Activated T-cell treated with anti-CD3 and anti-CD28 coated beads, Interleukin-2, amount 50 U/mL, for 4 hours (primary cell): ENCODE measurements at regions not wholly inside any gene's neighbourhood (a gene's known extent, or its start where the extent isn't known, plus 50 kb on each side); places are given as distances from the start of the nearest gene placed in this dataset.

ENCODE experiments used
- ATAC-seq, 2 donors: fragments of 200-7000 bp; cut with Tn5 transposase; one replicate each; pipeline ENCODE4 v1.10.0; 2021
- DNase-seq: peaks from one replicate; pipeline ENCODE4 v3.0.0-alpha.2; 2020
- H3K27me3 Mint-ChIP-seq: one replicate; pipeline ENCODE4 v1.8.0; 2021; ENCODE audit warnings: low read depth, mixed read lengths
- H3K36me3 Mint-ChIP-seq: one replicate; pipeline ENCODE4 v1.8.0; 2022; ENCODE audit warnings: mixed read lengths; ENCODE audit not compliant: insufficient read depth
- H3K4me1 Mint-ChIP-seq: one replicate; pipeline ENCODE4 v1.8.0; 2021; ENCODE audit warnings: low read depth, mixed read lengths
- H3K4me3 Mint-ChIP-seq: one replicate; pipeline ENCODE4 v1.8.0; 2021; ENCODE audit warnings: mild to moderate bottlenecking, moderate library complexity, mixed read lengths
- H3K9me3 Mint-ChIP-seq: one replicate; pipeline ENCODE4 v1.8.0; 2021; ENCODE audit warnings: mixed read lengths

- H3K9me3 Mint-ChIP-seq = no peaks in the 10 kb centered on the region
- DNase-seq (no peak), ATAC-seq (no peak)
- no peaks in the 10 kb centered on the region for H3K36me3 Mint-ChIP-seq
- no peak overlapping the region for H3K4me3 Mint-ChIP-seq
- peaks cover 6% of the 10 kb centered on the region for H3K4me1 Mint-ChIP-seq
- H3K27me3 Mint-ChIP-seq = no peaks in the 10 kb centered on the region
Measured at GRCh38 chr3:188041193-188041592, 112.8 kb upstream of the LPP start.

- peaks cover 6% of the 10 kb centered on the region for H3K4me1 Mint-ChIP-seq
- H3K9me3 Mint-ChIP-seq = no peaks in the 10 kb centered on the region
- DNase-seq = no peak
- ATAC-seq = no peak
- no peaks in the 10 kb centered on the region for H3K27me3 Mint-ChIP-seq
- H3K36me3 Mint-ChIP-seq = no peaks in the 10 kb centered on the region
- H3K4me3 Mint-ChIP-seq = no peak overlapping the region
Measured at GRCh38 chr3:188041895-188042294, 112.1 kb upstream of the LPP start.

- H3K4me3 Mint-ChIP-seq = no peak overlapping the region
- H3K9me3 Mint-ChIP-seq = no peaks in the 10 kb centered on the region
- no peaks in the 10 kb centered on the region for H3K36me3 Mint-ChIP-seq
- ATAC-seq (no peak), DNase-seq (no peak)
- no peaks in the 10 kb centered on the region for H3K27me3 Mint-ChIP-seq
- H3K4me1 Mint-ChIP-seq = peaks cover 6% of the 10 kb centered on the region
Measured at GRCh38 chr3:188042466-188042865, 111.5 kb upstream of the LPP start.

GRCh38 chr3:188043891-188044290 is 110.1 kb upstream of the LPP start:
- peaks cover 6% of the 10 kb centered on the region for H3K4me1 Mint-ChIP-seq
- no peak for ATAC-seq
- H3K27me3 Mint-ChIP-seq = no peaks in the 10 kb centered on the region
- H3K9me3 Mint-ChIP-seq = no peaks in the 10 kb centered on the region
- no peak overlapping the region for H3K4me3 Mint-ChIP-seq
- H3K36me3 Mint-ChIP-seq = no peaks in the 10 kb centered on the region
- DNase-seq = no peak

- Mint-ChIP-seq H3K9me3 (no peaks in the 10 kb centered on the region), H3K27me3 (no peaks in the 10 kb centered on the region), H3K4me3 (no peak overlapping the region), H3K36me3 (no peaks in the 10 kb centered on the region), H3K4me1 (peaks cover 14% of the 10 kb centered on the region)
- ATAC-seq (no peak), DNase-seq (no peak)
Measured at GRCh38 chr3:188046561-188047211, 107.3 kb upstream of the LPP start.

GRCh38 chr3:188047536-188047935 is 106.4 kb upstream of the LPP start:
- H3K9me3 Mint-ChIP-seq = no peaks in the 10 kb centered on the region
- H3K4me3 Mint-ChIP-seq = no peak overlapping the region
- H3K27me3 Mint-ChIP-seq = no peaks in the 10 kb centered on the region
- ATAC-seq = no peak
- no peak for DNase-seq
- no peaks in the 10 kb centered on the region for H3K36me3 Mint-ChIP-seq
- peaks cover 14% of the 10 kb centered on the region for H3K4me1 Mint-ChIP-seq

- ATAC-seq = peak; percentile 62 to 63
- Mint-ChIP-seq H3K27me3 (no peaks in the 10 kb centered on the region), H3K4me1 (peaks cover 14% of the 10 kb centered on the region), H3K9me3 (no peaks in the 10 kb centered on the region), H3K4me3 (no peak overlapping the region), H3K36me3 (no peaks in the 10 kb centered on the region)
- peak; percentile 11 for DNase-seq
Measured at GRCh38 chr3:188049606-188050530, 104.1 kb upstream of the LPP start.

GRCh38 chr3:188051801-188052168 is 102.2 kb upstream of the LPP start:
- Mint-ChIP-seq H3K27me3 (no peaks in the 10 kb centered on the region), H3K36me3 (no peaks in the 10 kb centered on the region), H3K4me1 (peaks cover 14% of the 10 kb centered on the region), H3K4me3 (no peak overlapping the region), H3K9me3 (no peaks in the 10 kb centered on the region)
- no peak for ATAC-seq
- no peak for DNase-seq

GRCh38 chr3:188052169-188053035 is 101.6 kb upstream of the LPP start:
- peaks cover 14% of the 10 kb centered on the region for H3K4me1 Mint-ChIP-seq
- no peaks in the 10 kb centered on the region for H3K9me3 Mint-ChIP-seq
- ATAC-seq = no peak
- no peaks in the 10 kb centered on the region for H3K27me3 Mint-ChIP-seq
- no peak overlapping the region for H3K4me3 Mint-ChIP-seq
- H3K36me3 Mint-ChIP-seq = no peaks in the 10 kb centered on the region
- no peak for DNase-seq

GRCh38 chr3:188053036-188053340 is 101.0 kb upstream of the LPP start:
- Mint-ChIP-seq H3K36me3 (no peaks in the 10 kb centered on the region), H3K27me3 (no peaks in the 10 kb centered on the region), H3K9me3 (no peaks in the 10 kb centered on the region), H3K4me3 (no peak overlapping the region), H3K4me1 (peaks cover 14% of the 10 kb centered on the region)
- ATAC-seq (no peak), DNase-seq (no peak)

GRCh38 chr3:188053710-188054380 is 100.1 kb upstream of the LPP start:
- no peaks in the 10 kb centered on the region for H3K36me3 Mint-ChIP-seq
- no peak overlapping the region for H3K4me3 Mint-ChIP-seq
- H3K4me1 Mint-ChIP-seq = peaks cover 14% of the 10 kb centered on the region
- H3K9me3 Mint-ChIP-seq = no peaks in the 10 kb centered on the region
- no peak for DNase-seq
- H3K27me3 Mint-ChIP-seq = no peaks in the 10 kb centered on the region
- ATAC-seq = no peak

GRCh38 chr3:188054541-188054940 is 99.4 kb upstream of the LPP start:
- ATAC-seq (no peak), DNase-seq (no peak)
- Mint-ChIP-seq H3K36me3 (no peaks in the 10 kb centered on the region), H3K4me1 (peaks cover 12% of the 10 kb centered on the region), H3K9me3 (no peaks in the 10 kb centered on the region), H3K4me3 (no peak overlapping the region), H3K27me3 (no peaks in the 10 kb centered on the region)

- peaks cover 7% of the 10 kb centered on the region for H3K4me1 Mint-ChIP-seq
- DNase-seq (no peak), ATAC-seq (no peak)
- H3K4me3 Mint-ChIP-seq = no peak overlapping the region
- no peaks in the 10 kb centered on the region for H3K9me3 Mint-ChIP-seq
- no peaks in the 10 kb centered on the region for H3K27me3 Mint-ChIP-seq
- H3K36me3 Mint-ChIP-seq = no peaks in the 10 kb centered on the region
Measured at GRCh38 chr3:188055388-188055787, 98.6 kb upstream of the LPP start.

GRCh38 chr3:188057124-188057523 is 96.8 kb upstream of the LPP start:
- Mint-ChIP-seq H3K27me3 (no peaks in the 10 kb centered on the region), H3K9me3 (no peaks in the 10 kb centered on the region), H3K4me3 (no peak overlapping the region), H3K4me1 (peaks cover 18% of the 10 kb centered on the region), H3K36me3 (no peaks in the 10 kb centered on the region)
- no peak for DNase-seq
- ATAC-seq = no peak
